Psoas muscle (tissue), 7 donors: ENCODE measurements at regions not wholly inside any gene's neighbourhood (a gene's known extent, or its start where the extent isn't known, plus 50 kb on each side); places are given as distances from the start of the nearest gene placed in this dataset.

Experiments
- ATAC-seq, 4 donors: fragments of 200-7000 bp; cut with Tn5 transposase; one replicate each; pipeline ENCODE4 v1.9.1; 2020; ENCODE audit warnings: moderate library complexity in 3 of 4, mild to moderate bottlenecking in 2 of 4
- DNase-seq, 2 donors: peaks; one replicate each; pipeline ENCODE4 v3.0.0-alpha.2; 2020
- H3K27ac ChIP-seq: fragments of 200-600 bp; one replicate; pipeline ENCODE4 v1.8.0; 2022
- H3K27me3 ChIP-seq, 3 donors: fragments of 200-600 bp in 1 of 3; one replicate each; pipeline versions ENCODE4 v1.6.1 to v1.8.0; 2013 to 2022; ENCODE audit warnings: low read length in 2 of 3, mild to moderate bottlenecking in 2 of 3, moderate library complexity in 1 of 3; ENCODE audit not compliant: insufficient read depth in 3 of 3
- H3K36me3 ChIP-seq, 2 donors: fragments of 200-600 bp in 1 of 2; one replicate each; pipeline versions ENCODE4 v1.6.1 to v1.8.0; 2013 to 2022; ENCODE audit warnings: low read depth in 1 of 2, mild to moderate bottlenecking in 1 of 2, moderate library complexity in 1 of 2; ENCODE audit not compliant: insufficient read depth in 1 of 2
- H3K4me1 ChIP-seq: fragments of 200-600 bp; one replicate; pipeline ENCODE4 v1.8.0; 2022
- H3K4me3 ChIP-seq: fragments of 200-600 bp; one replicate; pipeline ENCODE4 v1.8.0; 2022; ENCODE audit warnings: mild to moderate bottlenecking
- H3K9me3 ChIP-seq: fragments of 200-600 bp; one replicate; pipeline ENCODE4 v1.8.0; 2022
- WGBS, 3 donors: extraction: QIAGEN DNeasy Blood & Tissue Kit; methylation state at CpG; one replicate each; pipeline versions ENCODE4 v1.1.6 to v1.1.7; 2013; 5-methylcytosine and 5-hydroxymethylcytosine counted together
- intact Hi-C, 2 donors: fragments of 100-400 bp; cut with DNase I; formaldehyde crosslinking; loops; one replicate each; pipeline versions ENCODE4 v1.11.0 to v1.14.2; 2022
- TF ChIP-seq, protein P1 (sequence below): fragments of 200-600 bp; IDR thresholded peaks from one replicate; pipeline ENCODE4 v1.8.0; 2022; ENCODE audit warnings: antibody characterized with exemption
- donor health status: healthy with polysubstance abuse.
- donor health status: DM: no; HTN: no; CAD: no; lungs with moderate emphysema.
- donor health status: Bipolar disorder and iron deficiency.
- donor health status: healthy.
- donor health status: DM: yes; HTN: yes; CAD: no.
- donor health status: DM: no; HTN: no; CAD: no.
- donor health status: DM: yes; HTN: yes; CAD: no.

DNA sequence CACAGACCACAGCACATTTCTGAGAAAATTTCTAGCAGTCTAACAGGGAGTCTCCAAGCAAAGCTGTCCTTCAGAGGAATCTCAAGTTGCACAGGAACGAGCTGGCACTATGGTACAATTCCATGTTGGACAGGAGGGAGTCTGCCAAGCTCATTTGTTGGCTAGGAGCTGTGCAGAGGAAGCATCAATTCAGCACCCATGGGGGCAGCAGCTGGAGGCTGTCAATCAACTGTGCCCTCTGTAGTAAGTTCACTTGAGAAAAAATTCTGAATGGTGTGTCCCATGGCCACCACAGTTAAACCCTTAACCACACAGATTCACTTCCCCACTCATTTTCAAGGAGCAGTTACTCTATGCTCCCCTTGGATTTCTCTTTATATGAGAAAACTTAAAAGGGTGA lies 298.5 kb upstream of the PPP2R3A start:
- Histone ChIP-seq H3K9me3 (peaks cover 8% of the 10 kb centered on the region), H3K36me3 (no peaks in the 10 kb centered on the region), H3K27ac (no peak overlapping the region), H3K4me3 (no peak overlapping the region), H3K4me1 (no peaks in the 10 kb centered on the region), H3K27me3 (no peaks in the 10 kb centered on the region)
- TF ChIP-seq, protein P1, sequence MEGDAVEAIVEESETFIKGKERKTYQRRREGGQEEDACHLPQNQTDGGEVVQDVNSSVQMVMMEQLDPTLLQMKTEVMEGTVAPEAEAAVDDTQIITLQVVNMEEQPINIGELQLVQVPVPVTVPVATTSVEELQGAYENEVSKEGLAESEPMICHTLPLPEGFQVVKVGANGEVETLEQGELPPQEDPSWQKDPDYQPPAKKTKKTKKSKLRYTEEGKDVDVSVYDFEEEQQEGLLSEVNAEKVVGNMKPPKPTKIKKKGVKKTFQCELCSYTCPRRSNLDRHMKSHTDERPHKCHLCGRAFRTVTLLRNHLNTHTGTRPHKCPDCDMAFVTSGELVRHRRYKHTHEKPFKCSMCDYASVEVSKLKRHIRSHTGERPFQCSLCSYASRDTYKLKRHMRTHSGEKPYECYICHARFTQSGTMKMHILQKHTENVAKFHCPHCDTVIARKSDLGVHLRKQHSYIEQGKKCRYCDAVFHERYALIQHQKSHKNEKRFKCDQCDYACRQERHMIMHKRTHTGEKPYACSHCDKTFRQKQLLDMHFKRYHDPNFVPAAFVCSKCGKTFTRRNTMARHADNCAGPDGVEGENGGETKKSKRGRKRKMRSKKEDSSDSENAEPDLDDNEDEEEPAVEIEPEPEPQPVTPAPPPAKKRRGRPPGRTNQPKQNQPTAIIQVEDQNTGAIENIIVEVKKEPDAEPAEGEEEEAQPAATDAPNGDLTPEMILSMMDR: no peak
- intact Hi-C loops: no loop called here
- DNase-seq (no peak), ATAC-seq (no peak)
- 4 to 32% (median 13%) methylated on average over 1 of the region's 1 CpG for WGBS, 3 donors

DNA sequence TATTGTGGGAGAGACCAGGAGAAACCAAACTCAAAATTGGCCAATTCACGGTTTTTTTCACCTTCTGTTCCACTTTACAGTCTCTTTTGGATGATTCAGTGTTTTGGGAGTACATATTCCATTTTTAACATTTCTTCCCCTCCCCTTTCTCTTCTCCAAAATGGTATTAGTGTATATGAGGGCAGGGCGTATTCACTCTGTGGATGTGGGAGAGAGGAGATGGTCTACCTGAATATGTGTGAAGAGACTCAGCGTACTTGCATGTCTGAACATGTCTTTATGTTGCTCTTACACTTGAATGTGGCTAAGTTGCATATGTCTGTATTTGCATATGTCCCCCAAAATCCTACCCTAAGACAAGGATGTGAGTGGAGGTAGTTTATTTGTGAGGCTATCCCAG lies 291.0 kb upstream of the PPP2R3A start:
- Histone ChIP-seq H3K36me3 (no peaks in the 10 kb centered on the region), H3K4me1 (no peaks in the 10 kb centered on the region), H3K4me3 (no peak overlapping the region), H3K9me3 (no peaks in the 10 kb centered on the region), H3K27ac (no peak overlapping the region), H3K27me3 (no peaks in the 10 kb centered on the region)
- intact Hi-C loops: no loop called here
- WGBS, 3 donors: 80 to 91% (median 84%) methylated on average over 3 of the region's 3 CpGs
- TF ChIP-seq, protein P1: no peak
- ATAC-seq (no peak), DNase-seq (no peak)

DNA sequence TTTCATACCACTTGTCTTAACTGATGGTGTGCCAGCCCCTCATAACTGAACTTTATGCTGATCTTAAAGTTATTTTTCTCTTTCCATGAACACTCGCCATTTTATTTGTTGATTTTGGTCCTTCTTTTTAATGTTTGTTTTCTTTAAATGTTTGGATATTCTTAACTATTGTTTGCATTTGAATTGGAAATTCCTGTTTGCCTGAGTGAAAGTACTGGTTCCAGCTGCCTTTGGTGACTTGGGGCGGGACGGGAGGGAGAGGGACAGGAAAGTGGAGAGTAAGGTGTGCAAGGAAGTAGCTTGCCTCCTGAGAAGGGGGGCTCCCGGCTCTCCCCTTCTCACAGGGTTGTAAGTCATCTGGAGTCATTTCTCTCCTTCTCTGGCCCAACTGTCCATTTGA lies 287.1 kb upstream of the PPP2R3A start:
- Histone ChIP-seq H3K36me3 (no peaks in the 10 kb centered on the region), H3K4me3 (no peak overlapping the region), H3K27me3 (no peaks in the 10 kb centered on the region), H3K27ac (no peak overlapping the region), H3K4me1 (no peaks in the 10 kb centered on the region), H3K9me3 (peaks cover 12% of the 10 kb centered on the region)
- ATAC-seq (no peak), DNase-seq (no peak)
- TF ChIP-seq, protein P1: no peak
- WGBS, 3 donors: 63 to 74% (median 74%) methylated on average over 4 of the region's 4 CpGs
- intact Hi-C loops: no loop called here

DNA sequence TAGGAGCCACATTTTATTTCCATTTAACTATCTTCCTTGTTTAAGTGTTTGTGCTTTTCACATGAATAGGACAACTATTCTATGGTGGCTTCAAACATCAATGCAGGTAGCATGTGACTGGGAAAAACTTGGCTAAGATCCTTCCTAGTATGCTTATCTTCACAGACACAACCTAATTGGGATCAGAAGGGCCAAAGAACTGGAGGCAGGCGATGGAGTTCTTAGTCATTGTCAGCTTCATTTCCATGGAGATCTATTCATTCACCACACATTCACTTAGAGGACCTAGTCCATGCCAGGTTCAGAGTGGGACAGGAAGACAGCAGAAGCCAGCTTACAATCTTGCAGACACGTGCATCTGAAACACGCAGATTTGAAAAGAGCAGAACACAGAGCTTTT lies 277.5 kb upstream of the PPP2R3A start:
- ATAC-seq (no peak), DNase-seq (no peak)
- intact Hi-C loops: no loop called here
- H3K4me1 ChIP-seq: no peaks in the 10 kb centered on the region
- no peaks in the 10 kb centered on the region for H3K27me3 ChIP-seq
- H3K9me3 ChIP-seq: peaks cover 4% of the 10 kb centered on the region
- H3K4me3 ChIP-seq: no peak overlapping the region
- no peaks in the 10 kb centered on the region for H3K36me3 ChIP-seq
- H3K27ac ChIP-seq: no peak overlapping the region
- TF ChIP-seq, protein P1: no peak
- 58 to 86% (median 69%) methylated on average over 3 of the region's 3 CpGs for WGBS, 3 donors

DNA sequence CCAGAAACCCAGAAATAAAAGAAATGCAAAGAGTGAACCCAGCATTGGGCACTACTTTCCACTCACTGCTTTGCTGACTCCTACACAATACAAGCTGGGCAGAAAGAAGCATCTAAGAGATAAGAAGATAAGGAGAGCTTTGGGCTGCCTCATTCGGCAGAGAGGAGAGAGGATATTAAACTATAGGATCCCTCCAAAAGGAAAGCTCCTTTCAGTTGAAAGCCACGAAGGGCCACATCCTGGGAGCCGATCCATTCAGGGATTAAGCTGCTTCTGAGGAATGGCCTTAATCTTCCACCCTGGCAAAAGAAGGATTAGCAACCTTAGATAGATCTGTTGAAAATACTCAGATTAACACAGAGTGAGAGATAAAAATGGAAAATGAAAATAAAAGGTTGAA lies 274.9 kb upstream of the PPP2R3A start:
- TF ChIP-seq, protein P1: no peak
- no peak overlapping the region for H3K27ac ChIP-seq
- WGBS, 3 donors: 66 to 75% (median 72%) methylated on average over 3 of the region's 3 CpGs
- no peaks in the 10 kb centered on the region for H3K27me3 ChIP-seq
- ATAC-seq: no peak
- no peaks in the 10 kb centered on the region for H3K4me1 ChIP-seq
- no peaks in the 10 kb centered on the region for H3K9me3 ChIP-seq
- H3K36me3 ChIP-seq: no peaks in the 10 kb centered on the region
- no peak overlapping the region for H3K4me3 ChIP-seq
- intact Hi-C loops: no loop called here
- DNase-seq: no peak
